Mesendoderm (in vitro differentiated cells): ENCODE measurements at regions not wholly inside any gene's neighbourhood (a gene's known extent, or its start where the extent isn't known, plus 50 kb on each side); places are given as distances from the start of the nearest gene placed in this dataset.
A peak's percentile ranks its signal among the peaks of the same experiment; 100 is the strongest.

ENCODE experiments used
- DNase-seq: peaks from one replicate; pipeline ENCODE4 v3.0.0; 2013
- H2AK5ac ChIP-seq: 2 replicates; pipeline ENCODE4 v1.6.1; 2013; ENCODE audit warnings: low read length, inconsistent platforms
- H2BK120ac ChIP-seq: 2 replicates; pipeline ENCODE4 v1.6.1; 2013; ENCODE audit warnings: low read depth, mild to moderate bottlenecking, low read length, moderate library complexity, mixed read lengths
- H2BK15ac ChIP-seq: replicated peaks from 2 replicates; pipeline ENCODE4 v1.6.1; 2013; ENCODE audit warnings: low read depth, mild to moderate bottlenecking, moderate library complexity
- H2BK5ac ChIP-seq: 2 replicates; pipeline ENCODE4 v1.6.1; 2013; ENCODE audit warnings: low read length, inconsistent platforms
- H3K18ac ChIP-seq: 2 replicates; pipeline ENCODE4 v1.6.1; 2013; ENCODE audit warnings: mild to moderate bottlenecking, low read length, mixed read lengths
- H3K23ac ChIP-seq: one replicate; pipeline ENCODE4 v1.6.1; 2013; ENCODE audit warnings: low read length
- H3K27ac ChIP-seq: 2 replicates; pipeline ENCODE4 v1.5.1; 2013; ENCODE audit warnings: low read depth, mild to moderate bottlenecking, inconsistent platforms, low read length, moderate library complexity
- H3K27me3 ChIP-seq: 2 replicates; pipeline ENCODE4 v1.6.1; 2013; ENCODE audit warnings: low read length, control low read depth, mild to moderate bottlenecking, inconsistent platforms; ENCODE audit not compliant: insufficient read depth, poor library complexity
- H3K36me3 ChIP-seq: 2 replicates; pipeline ENCODE4 v1.6.1; 2013; ENCODE audit warnings: low read length, inconsistent platforms; ENCODE audit not compliant: control insufficient read depth, insufficient read depth
- H3K4ac ChIP-seq: one replicate; pipeline ENCODE4 v1.6.1; 2013; ENCODE audit warnings: low read depth, mild to moderate bottlenecking, low read length, moderate library complexity
- H3K4me1 ChIP-seq: 2 replicates; pipeline ENCODE4 v1.6.1; 2013; ENCODE audit warnings: low read depth, low read length, inconsistent platforms; ENCODE audit not compliant: control insufficient read depth
- H3K4me2 ChIP-seq: 2 replicates; pipeline ENCODE4 v1.6.1; 2013; ENCODE audit warnings: low read length
- H3K4me3 ChIP-seq: 2 replicates; pipeline ENCODE4 v1.5.1; 2013; ENCODE audit warnings: mild to moderate bottlenecking, low read length
- H3K56ac ChIP-seq: one replicate; pipeline ENCODE4 v1.6.1; 2013; ENCODE audit warnings: low read length
- H3K79me1 ChIP-seq: 2 replicates; pipeline ENCODE4 v1.6.1; 2013; ENCODE audit warnings: low read length, inconsistent platforms
- H3K79me2 ChIP-seq: 2 replicates; pipeline ENCODE4 v1.6.1; 2013; ENCODE audit warnings: mild to moderate bottlenecking, low read length; ENCODE audit not compliant: control insufficient read depth, insufficient read depth
- H3K9ac ChIP-seq: 2 replicates; pipeline ENCODE4 v1.6.1; 2013; ENCODE audit warnings: low read length, inconsistent platforms
- H4K5ac ChIP-seq: one replicate; pipeline ENCODE4 v1.6.1; 2013; ENCODE audit warnings: low read length
- H4K8ac ChIP-seq: one replicate; pipeline ENCODE4 v1.6.1; 2013; ENCODE audit warnings: low read depth, mild to moderate bottlenecking, control low read depth, low read length, moderate library complexity
- WGBS: extraction: QIAGEN DNeasy Blood & Tissue Kit; methylation state at CpG from one replicate; pipeline ENCODE4 v1.1.7; 2013; ENCODE audit warnings: low lambda C conversion rate, missing lambda C conversion rate; ENCODE audit not compliant: insufficient coverage; ENCODE audit errors: extremely low coverage; 5-methylcytosine and 5-hydroxymethylcytosine counted together

- WGBS: no CpG with 5 or more reads among the region's 17 CpGs
- H4K5ac ChIP-seq: no peak overlapping the region
Observed at GRCh38 chr16:73483934-73484711, 436.2 kb upstream of the ZFHX3 start.

DNA sequence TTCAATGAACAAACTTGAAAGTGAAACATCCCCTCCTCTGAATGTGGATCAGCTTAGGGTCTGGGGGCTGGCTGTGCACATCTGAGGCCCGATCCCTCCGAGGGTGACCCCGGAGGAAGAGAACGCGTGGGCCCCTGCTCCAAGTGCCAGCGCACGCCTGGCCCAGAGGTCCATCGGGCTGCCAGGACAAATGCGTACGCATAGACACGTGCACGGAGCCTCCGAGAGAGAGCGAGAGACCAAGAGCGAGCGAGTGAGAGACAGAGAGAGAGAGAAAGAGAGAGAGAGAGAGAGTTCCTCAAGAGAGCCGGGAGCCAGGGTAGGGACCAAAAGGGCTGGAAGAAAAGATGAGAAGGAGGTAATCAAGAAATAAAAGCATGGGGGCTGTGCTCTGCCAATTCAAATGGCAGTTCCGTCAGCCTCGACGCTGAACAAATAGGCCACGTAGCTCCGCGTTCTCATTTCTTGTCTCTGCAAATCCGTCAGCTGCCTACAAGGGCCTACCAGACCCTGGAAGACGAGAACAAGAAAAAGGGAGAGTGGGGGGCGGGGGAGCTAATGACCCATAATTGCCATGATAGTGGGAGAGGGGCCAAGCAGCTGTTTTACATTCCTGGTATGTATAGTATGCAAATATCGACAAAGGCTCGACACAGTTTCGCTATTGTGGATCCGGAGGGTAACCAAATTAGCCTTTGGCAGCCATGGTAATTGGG lies 435.3 kb upstream of the ZFHX3 start:
- Histone ChIP-seq H3K4me1 (peaks cover 6% of the 10 kb centered on the region), H3K79me1 (no peaks in the 10 kb centered on the region), H4K8ac (no peak overlapping the region), H2BK5ac (no peak overlapping the region), H2AK5ac (no peak overlapping the region), H3K36me3 (no peaks in the 10 kb centered on the region), H3K9ac (no peak overlapping the region), H3K4me2 (peak overlapping the region; percentile 33), H3K27ac (no peak overlapping the region), H3K4ac (no peak overlapping the region), H2BK120ac (no peak overlapping the region), H4K5ac (no peak overlapping the region), H2BK15ac (no peak overlapping the region), H3K23ac (no peak overlapping the region), H3K79me2 (no peaks in the 10 kb centered on the region), H3K18ac (no peak overlapping the region), H3K27me3 (no peaks in the 10 kb centered on the region), H3K4me3 (no peak overlapping the region), H3K56ac (no peak overlapping the region)
- DNase-seq: peak; percentile 84
- WGBS: no CpG with 5 or more reads among the region's 30 CpGs

More at GRCh38 chr16:73483934-73484711, 436.2 kb upstream of the ZFHX3 start:
- no peaks in the 10 kb centered on the region for H3K79me2 ChIP-seq
- H3K18ac ChIP-seq: no peak overlapping the region
- no peaks in the 10 kb centered on the region for H3K27me3 ChIP-seq
- H3K4me2 ChIP-seq: no peak overlapping the region
- no peak overlapping the region for H3K23ac ChIP-seq
- H3K4me3 ChIP-seq: no peak overlapping the region
- H3K27ac ChIP-seq: no peak overlapping the region
- H2BK120ac ChIP-seq: no peak overlapping the region
- H3K9ac ChIP-seq: no peak overlapping the region
- no peaks in the 10 kb centered on the region for H3K79me1 ChIP-seq
- H3K4ac ChIP-seq: no peak overlapping the region
- H3K56ac ChIP-seq: no peak overlapping the region
- H4K8ac ChIP-seq: no peak overlapping the region
- H3K4me1 ChIP-seq: peaks cover 6% of the 10 kb centered on the region
- no peak overlapping the region for H2BK5ac ChIP-seq
- no peak overlapping the region for H2BK15ac ChIP-seq
- no peaks in the 10 kb centered on the region for H3K36me3 ChIP-seq
- no peak overlapping the region for H2AK5ac ChIP-seq
- peak; percentile 33 for DNase-seq

- no peak overlapping the region for H2BK15ac ChIP-seq
- no peak overlapping the region for H3K4ac ChIP-seq
- no peak overlapping the region for H3K9ac ChIP-seq
- no peak overlapping the region for H3K23ac ChIP-seq
- no peaks in the 10 kb centered on the region for H3K79me2 ChIP-seq
- DNase-seq: no peak
- no peak overlapping the region for H3K4me3 ChIP-seq
- H3K36me3 ChIP-seq: no peaks in the 10 kb centered on the region
- H2AK5ac ChIP-seq: no peak overlapping the region
- H4K8ac ChIP-seq: no peak overlapping the region
- H3K27ac ChIP-seq: no peak overlapping the region
- no peak overlapping the region for H3K56ac ChIP-seq
- no peak overlapping the region for H2BK120ac ChIP-seq
- no peak overlapping the region for H3K18ac ChIP-seq
- no peak overlapping the region for H3K4me2 ChIP-seq
- H3K4me1 ChIP-seq: peaks cover 6% of the 10 kb centered on the region
- H4K5ac ChIP-seq: no peak overlapping the region
- no peak overlapping the region for H2BK5ac ChIP-seq
- H3K79me1 ChIP-seq: no peaks in the 10 kb centered on the region
- H3K27me3 ChIP-seq: no peaks in the 10 kb centered on the region
- no CpG with 5 or more reads among the region's 6 CpGs for WGBS
Observed at GRCh38 chr16:73482310-73482709, 434.4 kb upstream of the ZFHX3 start.

GRCh38 chr16:73480381-73480780 lies 432.5 kb upstream of the ZFHX3 start:
- Histone ChIP-seq H4K5ac (no peak overlapping the region), H3K4ac (no peak overlapping the region), H3K18ac (no peak overlapping the region), H4K8ac (no peak overlapping the region), H2BK5ac (no peak overlapping the region), H2AK5ac (no peak overlapping the region), H3K79me2 (no peaks in the 10 kb centered on the region), H3K9ac (no peak overlapping the region), H3K56ac (no peak overlapping the region), H2BK120ac (no peak overlapping the region), H3K36me3 (no peaks in the 10 kb centered on the region), H3K79me1 (no peaks in the 10 kb centered on the region), H3K4me2 (no peak overlapping the region), H3K4me3 (no peak overlapping the region), H3K27ac (no peak overlapping the region), H3K27me3 (no peaks in the 10 kb centered on the region), H2BK15ac (no peak overlapping the region), H3K4me1 (peaks cover 6% of the 10 kb centered on the region), H3K23ac (no peak overlapping the region)
- peak; percentile 18 for DNase-seq
- WGBS: no CpG with 5 or more reads among the region's 2 CpGs

DNA sequence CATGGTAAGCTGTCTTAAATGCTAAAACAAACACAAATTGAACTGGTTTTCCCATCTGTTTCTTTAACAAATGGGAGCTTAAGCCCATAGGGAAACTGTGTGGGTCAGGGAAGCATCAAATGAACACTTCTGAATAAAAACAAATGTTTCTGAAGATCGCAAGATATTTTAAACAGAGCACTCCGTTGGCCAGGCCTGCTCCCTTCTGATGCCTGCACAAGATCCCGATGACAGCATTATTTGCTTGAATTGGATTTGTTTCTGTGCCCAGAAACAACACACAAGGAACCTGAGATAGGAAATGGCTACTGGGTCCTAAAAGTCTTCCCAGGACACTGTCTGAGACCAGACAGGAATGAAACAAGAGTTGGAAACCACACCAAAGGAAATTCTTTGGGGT lies 425.8 kb upstream of the ZFHX3 start:
- no peak for DNase-seq
- WGBS: no CpG with 5 or more reads among the region's 3 CpGs
- H3K36me3 ChIP-seq: no peaks in the 10 kb centered on the region

More for the DNA sequence above, 425.8 kb upstream of the ZFHX3 start:
- Histone ChIP-seq H3K79me2 (no peaks in the 10 kb centered on the region), H3K27ac (no peak overlapping the region), H2BK15ac (no peak overlapping the region), H4K5ac (no peak overlapping the region), H4K8ac (no peak overlapping the region), H3K4me3 (no peak overlapping the region), H2AK5ac (no peak overlapping the region), H3K56ac (no peak overlapping the region), H3K18ac (no peak overlapping the region), H2BK5ac (no peak overlapping the region), H3K27me3 (no peaks in the 10 kb centered on the region), H2BK120ac (no peak overlapping the region), H3K23ac (no peak overlapping the region), H3K4ac (no peak overlapping the region), H3K9ac (no peak overlapping the region), H3K79me1 (no peaks in the 10 kb centered on the region), H3K4me2 (no peak overlapping the region), H3K4me1 (no peaks in the 10 kb centered on the region)
